ENCODE measurements at regions not wholly inside any gene's neighbourhood (a gene's known extent, or its start where the extent isn't known, plus 50 kb on each side); places are given as distances from the start of the nearest gene placed in this dataset.

DNA sequence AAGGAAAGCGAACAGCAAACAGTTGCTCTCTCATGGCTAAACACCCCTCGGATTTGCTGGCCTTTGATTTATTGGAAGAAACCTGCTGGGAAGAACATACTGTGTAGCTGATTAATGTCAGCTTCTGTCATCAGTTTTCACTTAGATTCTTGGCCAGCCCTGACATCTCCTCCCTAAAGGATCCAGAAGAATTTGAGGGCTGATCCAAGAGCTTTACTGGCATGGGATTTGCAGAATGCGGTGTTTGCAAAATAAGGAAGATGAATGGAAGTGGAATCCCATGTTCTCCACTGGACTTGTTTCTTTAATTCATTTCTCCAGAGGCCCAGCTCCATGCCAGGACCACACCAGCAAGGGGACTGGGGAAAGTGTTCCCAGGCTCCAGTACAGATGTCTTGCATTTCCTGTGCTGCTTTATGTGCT is 80.5 kb downstream of the RDH14 start:
- TF ChIP-seq, protein P1, sequence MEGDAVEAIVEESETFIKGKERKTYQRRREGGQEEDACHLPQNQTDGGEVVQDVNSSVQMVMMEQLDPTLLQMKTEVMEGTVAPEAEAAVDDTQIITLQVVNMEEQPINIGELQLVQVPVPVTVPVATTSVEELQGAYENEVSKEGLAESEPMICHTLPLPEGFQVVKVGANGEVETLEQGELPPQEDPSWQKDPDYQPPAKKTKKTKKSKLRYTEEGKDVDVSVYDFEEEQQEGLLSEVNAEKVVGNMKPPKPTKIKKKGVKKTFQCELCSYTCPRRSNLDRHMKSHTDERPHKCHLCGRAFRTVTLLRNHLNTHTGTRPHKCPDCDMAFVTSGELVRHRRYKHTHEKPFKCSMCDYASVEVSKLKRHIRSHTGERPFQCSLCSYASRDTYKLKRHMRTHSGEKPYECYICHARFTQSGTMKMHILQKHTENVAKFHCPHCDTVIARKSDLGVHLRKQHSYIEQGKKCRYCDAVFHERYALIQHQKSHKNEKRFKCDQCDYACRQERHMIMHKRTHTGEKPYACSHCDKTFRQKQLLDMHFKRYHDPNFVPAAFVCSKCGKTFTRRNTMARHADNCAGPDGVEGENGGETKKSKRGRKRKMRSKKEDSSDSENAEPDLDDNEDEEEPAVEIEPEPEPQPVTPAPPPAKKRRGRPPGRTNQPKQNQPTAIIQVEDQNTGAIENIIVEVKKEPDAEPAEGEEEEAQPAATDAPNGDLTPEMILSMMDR (conservative IDR thresholded peaks at IDR 0.05): no peak
- TF ChIP-seq EZH2 (IDR thresholded peaks at IDR 0.05; ENCODE audit: low read depth): no peak

Measured in PC-9 (cell line).